ENCODE measurements at regions not wholly inside any gene's neighbourhood (a gene's known extent, or its start where the extent isn't known, plus 50 kb on each side); places are given as distances from the start of the nearest gene placed in this dataset.
"Not testable (repeated sequence)": the region's sequence is repeated elsewhere in the genome, so short reads cannot be mapped to it uniquely, and the experiment has no call there.

DNA sequence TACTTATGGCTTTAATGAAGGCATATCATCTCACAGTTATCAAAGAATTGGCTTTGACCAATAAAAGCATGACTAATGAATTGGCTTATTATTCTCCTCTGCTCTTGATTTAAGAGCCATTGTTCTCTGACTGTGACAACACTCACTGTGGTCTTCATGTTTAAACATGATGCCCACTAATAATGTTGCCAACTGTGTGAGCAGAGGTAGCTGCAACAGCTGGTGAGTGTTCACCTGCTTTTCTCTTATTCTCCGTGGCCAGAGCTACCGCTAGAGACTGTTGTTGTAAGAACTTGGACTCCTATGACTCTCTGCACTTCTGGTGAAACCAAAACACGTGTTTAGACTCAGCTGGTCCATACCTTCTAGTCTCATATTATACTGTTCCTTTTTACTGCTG, 335.9 kb downstream of the XPNPEP1 start:
- TF ChIP-seq CTCF (IDR thresholded peaks at IDR 0.05; ENCODE audit: low read depth, low read length, missing control alignments) = no peak
- H3K4me3 ChIP-seq (replicated peaks; ENCODE audit: low read depth, low read length) = no peak overlapping the region
- no peak for DNase-seq (ENCODE audit: extremely low read depth, low read depth)

DNA sequence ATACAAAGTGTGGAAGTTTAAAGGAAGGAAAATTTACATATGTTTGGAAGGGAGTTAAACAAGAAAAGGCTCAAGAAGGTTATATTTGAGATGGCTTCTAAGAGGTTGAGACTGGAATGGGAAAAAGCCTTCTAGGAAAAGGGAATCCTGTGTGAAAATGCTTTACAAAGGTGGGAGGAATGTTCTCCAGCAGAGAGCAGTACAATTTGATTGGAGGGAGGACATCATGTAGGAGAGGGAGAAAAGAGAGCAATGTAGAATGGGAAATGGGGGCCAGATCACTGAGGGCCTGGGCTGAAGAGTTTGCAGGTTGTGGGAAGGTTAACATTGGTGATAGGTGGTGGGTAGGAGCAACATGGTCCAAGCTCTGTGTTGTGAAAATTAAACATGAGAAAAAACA, 366.9 kb downstream of the XPNPEP1 start:
- H3K4me3 ChIP-seq (replicated peaks; ENCODE audit: low read depth, low read length) = no peak overlapping the region
- TF ChIP-seq CTCF (IDR thresholded peaks at IDR 0.05; ENCODE audit: low read depth, low read length, missing control alignments) = no peak
- DNase-seq (ENCODE audit: extremely low read depth, low read depth) = no peak

- DNase-seq (ENCODE audit: extremely low read depth, low read depth) = not testable (repeated sequence)
Measured at GRCh38 chr10:109542050-109542603, 381.2 kb downstream of the XPNPEP1 start.

DNA sequence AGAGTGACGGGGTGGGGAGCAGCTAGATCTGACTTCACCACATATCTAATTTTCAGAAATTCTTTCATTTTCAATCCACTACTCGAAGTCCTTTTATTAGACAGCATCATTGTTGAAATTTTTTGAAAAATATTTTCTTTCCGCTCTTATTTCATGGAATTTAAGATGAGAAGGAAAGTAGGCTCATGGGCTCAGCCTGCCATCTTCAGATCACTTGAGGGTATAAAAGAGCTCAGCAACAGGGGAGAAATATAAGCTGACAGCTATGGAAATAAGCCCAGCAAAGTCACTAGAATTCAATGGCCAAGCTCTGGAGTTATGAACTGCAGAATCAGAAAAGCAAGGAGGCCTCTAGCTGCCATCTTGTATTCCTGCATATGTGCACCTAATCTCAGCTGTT, 389.1 kb downstream of the XPNPEP1 start:
- no peak for TF ChIP-seq CTCF (IDR thresholded peaks at IDR 0.05; ENCODE audit: low read depth, low read length, missing control alignments)

More at GRCh38 chr10:109542050-109542603, 381.2 kb downstream of the XPNPEP1 start:
- not testable (repeated sequence) for H3K4me3 ChIP-seq (replicated peaks; ENCODE audit: low read depth, low read length)

GRCh38 chr10:109529258-109529657, 394.1 kb downstream of the XPNPEP1 start:
- no peak overlapping the region for H3K4me3 ChIP-seq (replicated peaks; ENCODE audit: low read depth, low read length)
- TF ChIP-seq CTCF (IDR thresholded peaks at IDR 0.05; ENCODE audit: low read depth, low read length, missing control alignments) = no peak
- no peak for DNase-seq (ENCODE audit: extremely low read depth, low read depth)

More for the DNA sequence above, 389.1 kb downstream of the XPNPEP1 start:
- H3K4me3 ChIP-seq (replicated peaks; ENCODE audit: low read depth, low read length) = no peak overlapping the region
- DNase-seq (ENCODE audit: extremely low read depth, low read depth) = no peak

DNA sequence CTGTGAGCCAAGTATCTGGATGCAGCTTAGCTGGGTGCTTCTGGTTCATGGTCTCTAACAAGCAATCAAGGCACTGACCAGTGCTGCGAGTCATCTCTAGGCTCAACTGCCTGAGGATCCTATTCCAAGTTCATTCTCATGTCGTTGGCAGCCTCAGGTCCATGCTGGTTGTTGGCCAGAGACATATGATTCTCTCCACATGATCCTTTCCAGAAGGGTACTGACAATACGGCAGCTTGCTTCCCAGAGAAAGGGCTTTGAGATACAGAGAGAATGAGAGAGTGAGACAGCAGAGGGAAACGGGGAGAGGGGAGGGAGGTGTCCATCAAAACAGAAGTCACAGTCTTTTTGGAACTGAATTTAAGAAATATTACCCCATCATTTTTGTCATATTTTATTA, 405.6 kb downstream of the XPNPEP1 start:
- no peak for TF ChIP-seq CTCF (IDR thresholded peaks at IDR 0.05; ENCODE audit: low read depth, low read length, missing control alignments)
- H3K4me3 ChIP-seq (replicated peaks; ENCODE audit: low read depth, low read length) = no peak overlapping the region
- DNase-seq (ENCODE audit: extremely low read depth, low read depth) = no peak

DNA sequence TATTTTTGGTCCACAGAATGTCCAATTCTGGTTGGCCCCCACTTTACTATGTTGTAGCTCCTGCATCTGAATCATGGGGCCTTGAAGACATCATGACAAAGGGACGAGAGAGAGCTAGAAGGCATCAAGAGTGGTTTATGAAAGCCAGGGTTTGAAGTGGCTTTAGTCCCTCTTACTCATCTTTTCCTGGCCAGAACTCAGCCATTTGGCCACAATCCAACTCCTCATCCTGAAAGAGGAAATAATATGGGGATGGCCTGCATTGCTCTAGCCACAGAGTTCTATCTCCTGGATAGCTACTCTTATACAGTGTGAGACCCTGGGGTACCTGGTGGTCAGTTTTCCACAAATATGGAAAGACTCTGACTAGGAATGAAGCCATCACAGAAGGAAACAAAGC, 418.9 kb downstream of the XPNPEP1 start:
- TF ChIP-seq CTCF (IDR thresholded peaks at IDR 0.05; ENCODE audit: low read depth, low read length, missing control alignments) = no peak
- no peak for DNase-seq (ENCODE audit: extremely low read depth, low read depth)
- H3K4me3 ChIP-seq (replicated peaks; ENCODE audit: low read depth, low read length) = no peak overlapping the region
